Prostate gland (tissue), 2 donors: ENCODE measurements at regions not wholly inside any gene's neighbourhood (a gene's known extent, or its start where the extent isn't known, plus 50 kb on each side); places are given as distances from the start of the nearest gene placed in this dataset.
"Not testable (repeated sequence)": the region's sequence is repeated elsewhere in the genome, so short reads cannot be mapped to it uniquely, and the experiment has no call there.

Experiments
- DNase-seq: peaks from one replicate; pipeline ENCODE4 v3.0.0-alpha.2; 2019; ENCODE audit warnings: low spot score
- H3K27ac ChIP-seq, 2 donors: fragments of 200-600 bp; sonication (generic); 2 replicates each; pipeline ENCODE4 v1.5.1; 2017 to 2019
- H3K27me3 ChIP-seq: fragments of 200-600 bp; sonication (generic); replicated peaks from 2 replicates; pipeline ENCODE4 v1.5.1; 2019; ENCODE audit not compliant: insufficient read depth
- H3K36me3 ChIP-seq, 2 donors: fragments of 200-600 bp; sonication (generic); 1 replicate in 1 of 2; 2 replicates in 1 of 2; pipeline versions ENCODE4 v1.5.1 to v1.8.1; 2017 to 2019
- H3K4me1 ChIP-seq: fragments of 200-600 bp; sonication (generic); replicated peaks from 2 replicates; pipeline ENCODE4 v1.5.1; 2019
- H3K4me3 ChIP-seq, 2 donors: fragments of 200-600 bp; sonication (generic); 2 replicates each; pipeline ENCODE4 v1.5.1; 2017 to 2019
- H3K9me3 ChIP-seq: fragments of 200-600 bp; sonication (generic); 2 replicates; pipeline ENCODE4 v1.5.1; 2017
- CTCF ChIP-seq, 4 experiments: fragments of 200-600 bp in 2 of 4; fragments of 450-650 bp in 2 of 4; sonication (generic) in 2 of 4; IDR thresholded peaks; 1 replicate in 3 of 4; 2 replicates in 1 of 4; pipeline ENCODE4 v1.5.1; 2016 to 2019; ENCODE audit warnings: antibody characterized with exemption in 4 of 4, mild to moderate bottlenecking in 2 of 4, moderate library complexity in 2 of 4
- POLR2A ChIP-seq: fragments of 450-650 bp; IDR thresholded peaks from one replicate; pipeline ENCODE4 v1.6.1; 2016; ENCODE audit warnings: antibody characterized with exemption, mild to moderate bottlenecking
- POLR2AphosphoS5 ChIP-seq: sonication (generic); formaldehyde crosslinking; IDR thresholded peaks from one replicate; pipeline ENCODE4 v1.6.1; 2017; ENCODE audit warnings: antibody characterized with exemption
- WGBS: methylation state at CpG from one replicate; pipeline ENCODE4 v1.1.5; 2018; 5-methylcytosine and 5-hydroxymethylcytosine counted together
- intact Hi-C: fragments of 100-400 bp; cut with DNase I; formaldehyde crosslinking; loops from one replicate; pipeline ENCODE4 v1.14.2; 2022

GRCh38 chr22:34808618-34809017 lies 257.3 kb upstream of the ISX start:
- intact Hi-C loops: no loop called here

GRCh38 chr22:34812631-34813030 lies 253.3 kb upstream of the ISX start:
- Histone ChIP-seq H3K4me1 (no peaks in the 10 kb centered on the region), H3K9me3 (no peaks in the 10 kb centered on the region), H3K27ac (no peak overlapping the region), H3K36me3 (no peaks in the 10 kb centered on the region), H3K4me3 (no peak overlapping the region), H3K27me3 (no peaks in the 10 kb centered on the region)
- TF ChIP-seq POLR2A: no peak
- no peak for TF ChIP-seq CTCF (IDR thresholded peaks at IDR 0.05)
- TF ChIP-seq POLR2AphosphoS5: no peak
- 83% methylated on average over 1 of the region's 1 CpG for WGBS
- intact Hi-C loops: no loop called here
- DNase-seq: no peak

More at GRCh38 chr22:34808618-34809017, 257.3 kb upstream of the ISX start:
- no peak for DNase-seq
- no peaks in the 10 kb centered on the region for H3K36me3 ChIP-seq
- no peaks in the 10 kb centered on the region for H3K27me3 ChIP-seq
- TF ChIP-seq POLR2A (no peak), POLR2AphosphoS5 (no peak), CTCF (IDR thresholded peaks at IDR 0.05) (no peak)
- H3K4me3 ChIP-seq: no peak overlapping the region
- no peaks in the 10 kb centered on the region for H3K4me1 ChIP-seq
- H3K27ac ChIP-seq: no peak overlapping the region
- H3K9me3 ChIP-seq: no peaks in the 10 kb centered on the region

GRCh38 chr22:34814260-34815025 lies 251.5 kb upstream of the ISX start:
- no peak for DNase-seq
- no peaks in the 10 kb centered on the region for H3K9me3 ChIP-seq
- H3K27me3 ChIP-seq: no peaks in the 10 kb centered on the region
- H3K27ac ChIP-seq: no peak overlapping the region
- H3K4me3 ChIP-seq: no peak overlapping the region
- TF ChIP-seq POLR2A (no peak), CTCF (IDR thresholded peaks at IDR 0.05) (no peak), POLR2AphosphoS5 (no peak)
- H3K4me1 ChIP-seq: no peaks in the 10 kb centered on the region
- 64% methylated on average over 2 of the region's 2 CpGs for WGBS
- H3K36me3 ChIP-seq: no peaks in the 10 kb centered on the region
- intact Hi-C loops: no loop called here

- intact Hi-C loops: no loop called here
- WGBS: 96% methylated on average over 3 of the region's 3 CpGs
- TF ChIP-seq POLR2AphosphoS5 (no peak), CTCF (IDR thresholded peaks at IDR 0.05) (no peak), POLR2A (no peak)
Measured at GRCh38 chr22:34829485-34829884, 236.5 kb upstream of the ISX start.

GRCh38 chr22:34834059-34834458 lies 231.9 kb upstream of the ISX start:
- no peaks in the 10 kb centered on the region for H3K4me1 ChIP-seq
- no peaks in the 10 kb centered on the region for H3K9me3 ChIP-seq
- H3K27me3 ChIP-seq: no peaks in the 10 kb centered on the region
- H3K27ac ChIP-seq: no peak overlapping the region
- H3K4me3 ChIP-seq: no peak overlapping the region
- intact Hi-C loops: no loop called here
- TF ChIP-seq CTCF (IDR thresholded peaks at IDR 0.05) (no peak), POLR2A (no peak), POLR2AphosphoS5 (no peak)
- H3K36me3 ChIP-seq: no peaks in the 10 kb centered on the region
- DNase-seq: no peak
- 49% methylated on average over 4 of the region's 4 CpGs for WGBS

More at GRCh38 chr22:34829485-34829884, 236.5 kb upstream of the ISX start:
- no peaks in the 10 kb centered on the region for H3K36me3 ChIP-seq
- no peaks in the 10 kb centered on the region for H3K9me3 ChIP-seq
- DNase-seq: no peak
- H3K27me3 ChIP-seq: no peaks in the 10 kb centered on the region
- no peak overlapping the region for H3K27ac ChIP-seq
- H3K4me1 ChIP-seq: no peaks in the 10 kb centered on the region
- no peak overlapping the region for H3K4me3 ChIP-seq

GRCh38 chr22:34834541-34834940 lies 231.4 kb upstream of the ISX start:
- H3K27ac ChIP-seq, H3K36me3 ChIP-seq, H3K27me3 ChIP-seq, DNase-seq, H3K4me3 ChIP-seq, H3K9me3 ChIP-seq, intact Hi-C loops, H3K4me1 ChIP-seq: not testable (repeated sequence)
- 73% methylated on average over 3 of the region's 3 CpGs for WGBS
